GM13977 (cell line): ENCODE measurements at regions not wholly inside any gene's neighbourhood (a gene's known extent, or its start where the extent isn't known, plus 50 kb on each side); places are given as distances from the start of the nearest gene placed in this dataset.
"Not testable (repeated sequence)": the region's sequence is repeated elsewhere in the genome, so short reads cannot be mapped to it uniquely, and the experiment has no call there.

Experiments used
- DNase-seq: peaks from one replicate; pipeline ENCODE4 v3.0.0; 2012; ENCODE audit warnings: low spot score
- CTCF ChIP-seq: IDR thresholded peaks from 2 replicates; pipeline ENCODE4 v1.5.1; 2012; ENCODE audit warnings: mild to moderate bottlenecking, control low read depth; ENCODE audit not compliant: insufficient read depth; ENCODE audit errors: extremely low read depth, missing control alignments
- in situ Hi-C: fragments of 300-500 bp; cut with MboI; formaldehyde crosslinking; loops from one replicate; pipeline ENCODE4 v1.12.0; 2022; ENCODE audit warnings: low sequenced_read_pairs, low pct_unique_long_range_greater_than_20kb, mixed read lengths, inconsistent platforms; ENCODE audit not compliant: unreplicated experiment

GRCh38 chr14:88955455-88955854, 131.0 kb downstream of the TTC8 start:
- no peak for DNase-seq
- in situ Hi-C loops, result no loop called here
- TF ChIP-seq CTCF, result no peak

- no peak for TF ChIP-seq CTCF
These were observed 136.0 kb downstream of the TTC8 start for GRCh38 chr14:88960496-88960895.

GRCh38 chr14:88961214-88961613, 136.8 kb downstream of the TTC8 start:
- no peak for DNase-seq
- no peak for TF ChIP-seq CTCF
- in situ Hi-C loops, result no loop called here

More at GRCh38 chr14:88960496-88960895, 136.0 kb downstream of the TTC8 start:
- DNase-seq, result no peak
- in situ Hi-C loops, result no loop called here

GRCh38 chr14:88962356-88962755, 137.9 kb downstream of the TTC8 start:
- in situ Hi-C loops, result no loop called here
- no peak for TF ChIP-seq CTCF
- DNase-seq, result no peak

GRCh38 chr14:88967299-88967698, 142.8 kb downstream of the TTC8 start:
- TF ChIP-seq CTCF, result no peak
- DNase-seq, result no peak
- in situ Hi-C loops, result no loop called here

- no peak for TF ChIP-seq CTCF
- DNase-seq, result no peak
- in situ Hi-C loops, result no loop called here
These were observed 150.8 kb downstream of the TTC8 start for GRCh38 chr14:88975043-88975830.

- TF ChIP-seq CTCF, result no peak
- DNase-seq, result no peak
- in situ Hi-C loops, result no loop called here
These were observed 151.5 kb downstream of the TTC8 start for GRCh38 chr14:88975926-88976325.

GRCh38 chr14:88980907-88981306, 156.5 kb downstream of the TTC8 start:
- in situ Hi-C loops, DNase-seq: not testable (repeated sequence)
